GM18867 (cell line): ENCODE measurements at regions not wholly inside any gene's neighbourhood (a gene's known extent, or its start where the extent isn't known, plus 50 kb on each side); places are given as distances from the start of the nearest gene placed in this dataset.

Experiments used
- ATAC-seq: cut with Tn5 transposase; IDR thresholded peaks from one replicate; pipeline ENCODE4 v1.9.1; 2021; ENCODE audit warnings: mild to moderate bottlenecking, moderate library complexity; ENCODE audit not compliant: unreplicated experiment

DNA sequence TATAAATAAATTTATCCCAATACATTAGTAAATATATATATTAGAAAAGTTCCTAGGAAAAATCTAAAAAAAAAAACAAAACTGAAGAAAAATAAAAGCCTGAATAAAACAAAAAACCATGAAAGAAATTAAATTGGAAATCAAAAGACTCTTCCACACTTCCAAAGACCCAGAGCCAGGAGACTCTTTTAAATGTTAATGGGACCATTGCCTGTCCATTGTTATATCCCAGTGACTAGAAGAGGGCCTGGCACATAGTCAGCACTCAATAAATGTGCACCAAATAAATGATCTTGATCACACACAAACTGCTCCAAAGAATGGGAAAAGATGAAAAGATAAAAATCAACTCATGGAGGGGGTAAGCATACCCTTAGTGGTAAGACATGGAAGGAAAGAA, 51.3 kb upstream of the CLDN18 start:
- ATAC-seq, result no peak
